Thyroid gland (tissue), 4 donors: ENCODE measurements at regions not wholly inside any gene's neighbourhood (a gene's known extent, or its start where the extent isn't known, plus 50 kb on each side); places are given as distances from the start of the nearest gene placed in this dataset.

Experiments
- POLR2A ChIP-seq, 2 donors: fragments of 450-650 bp; IDR thresholded peaks; one replicate each; pipeline ENCODE4 v1.6.1; 2017; ENCODE audit warnings: antibody characterized with exemption in 2 of 2, mild to moderate bottlenecking in 2 of 2, moderate library complexity in 1 of 2
- TF ChIP-seq, protein P1 (sequence below), 6 experiments: fragments of 200-600 bp in 3 of 6; fragments of 450-650 bp in 3 of 6; sonication (generic) in 3 of 6; IDR thresholded peaks; one replicate each; pipeline ENCODE4 v1.5.1; 2016 to 2019; ENCODE audit warnings: antibody characterized with exemption in 6 of 6, mild to moderate bottlenecking in 2 of 6, inconsistent platforms in 1 of 6, moderate library complexity in 1 of 6

DNA sequence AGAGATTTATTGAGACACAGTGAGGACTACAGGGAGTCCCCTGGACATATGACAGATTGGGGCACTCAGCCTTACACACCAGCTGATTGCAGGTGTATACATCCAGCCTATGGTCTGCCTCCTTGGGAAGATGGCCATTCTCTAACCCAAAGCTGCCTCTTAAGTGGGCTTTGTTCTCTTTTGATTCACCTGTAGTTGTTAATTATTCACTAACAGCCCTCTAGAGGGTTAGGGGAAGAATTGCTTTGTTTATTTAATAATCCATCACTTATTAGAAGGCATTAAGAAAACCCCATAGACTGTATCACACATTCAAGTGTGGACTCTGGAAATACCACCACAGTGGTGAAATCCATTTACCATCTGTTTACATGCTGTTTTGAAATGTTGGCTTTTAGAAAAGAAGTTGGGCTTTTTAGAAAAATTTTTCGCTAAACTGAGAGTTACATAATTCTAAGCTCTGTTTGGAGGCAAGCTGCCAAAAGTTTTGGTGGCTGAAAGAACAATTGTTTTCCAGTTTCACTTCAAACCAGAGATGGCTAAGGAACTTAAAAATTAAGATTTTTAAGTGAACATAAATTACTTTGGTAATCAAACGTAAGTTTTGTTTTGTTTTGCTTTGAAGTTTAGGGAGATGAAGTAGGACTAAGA lies 379.1 kb downstream of the ADRA2A start:
- TF ChIP-seq, protein P1, sequence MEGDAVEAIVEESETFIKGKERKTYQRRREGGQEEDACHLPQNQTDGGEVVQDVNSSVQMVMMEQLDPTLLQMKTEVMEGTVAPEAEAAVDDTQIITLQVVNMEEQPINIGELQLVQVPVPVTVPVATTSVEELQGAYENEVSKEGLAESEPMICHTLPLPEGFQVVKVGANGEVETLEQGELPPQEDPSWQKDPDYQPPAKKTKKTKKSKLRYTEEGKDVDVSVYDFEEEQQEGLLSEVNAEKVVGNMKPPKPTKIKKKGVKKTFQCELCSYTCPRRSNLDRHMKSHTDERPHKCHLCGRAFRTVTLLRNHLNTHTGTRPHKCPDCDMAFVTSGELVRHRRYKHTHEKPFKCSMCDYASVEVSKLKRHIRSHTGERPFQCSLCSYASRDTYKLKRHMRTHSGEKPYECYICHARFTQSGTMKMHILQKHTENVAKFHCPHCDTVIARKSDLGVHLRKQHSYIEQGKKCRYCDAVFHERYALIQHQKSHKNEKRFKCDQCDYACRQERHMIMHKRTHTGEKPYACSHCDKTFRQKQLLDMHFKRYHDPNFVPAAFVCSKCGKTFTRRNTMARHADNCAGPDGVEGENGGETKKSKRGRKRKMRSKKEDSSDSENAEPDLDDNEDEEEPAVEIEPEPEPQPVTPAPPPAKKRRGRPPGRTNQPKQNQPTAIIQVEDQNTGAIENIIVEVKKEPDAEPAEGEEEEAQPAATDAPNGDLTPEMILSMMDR (IDR thresholded peaks at IDR 0.05): no peak
- TF ChIP-seq POLR2A (IDR thresholded peaks at IDR 0.05): no peak
